Cardiac fibroblast (primary cell): ENCODE measurements at regions not wholly inside any gene's neighbourhood (a gene's known extent, or its start where the extent isn't known, plus 50 kb on each side); places are given as distances from the start of the nearest gene placed in this dataset.

ENCODE experiments used
- DNase-seq, 2 donors: peaks; one replicate each; pipeline versions ENCODE4 v3.0.0 to v3.0.0-alpha.2; 2010; ENCODE audit warnings: low read depth in 2 of 2
- H3K4me3 ChIP-seq, 2 donors: replicated peaks in 1 of 2; 1 replicate in 1 of 2; 2 replicates in 1 of 2; pipeline ENCODE4 v1.5.1; 2011; ENCODE audit warnings: low read depth in 2 of 2, low read length in 2 of 2, mild to moderate bottlenecking in 2 of 2, moderate library complexity in 1 of 2
- CTCF ChIP-seq: IDR thresholded peaks from one replicate; pipeline ENCODE4 v1.5.1; 2011; ENCODE audit warnings: low read depth, mild to moderate bottlenecking, low read length, inconsistent platforms

DNA sequence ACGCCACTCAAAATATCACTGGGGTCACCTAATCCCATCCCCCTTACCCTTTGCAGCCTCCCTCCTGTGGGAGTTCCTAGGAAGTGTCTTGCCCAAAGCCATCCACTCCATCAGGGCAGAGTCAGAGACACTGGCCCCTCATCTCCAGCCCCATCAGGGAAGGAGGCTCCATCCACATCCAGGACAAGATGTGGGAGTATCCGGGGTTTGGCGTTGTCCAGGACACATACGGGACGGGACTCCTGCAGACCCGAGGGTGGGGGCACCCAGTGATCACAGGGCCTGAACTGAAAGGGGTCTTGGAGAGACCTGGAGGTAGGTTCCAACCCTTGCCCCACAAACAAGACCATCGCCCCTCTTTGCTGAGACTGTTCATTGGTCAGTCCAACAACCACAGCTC lies 348.2 kb downstream of the MATN1 start:
- no peak for DNase-seq
- no peak for TF ChIP-seq CTCF
- H3K4me3 ChIP-seq = no peak overlapping the region

GRCh38 chr1:30374400-30375070 lies 348.9 kb downstream of the MATN1 start:
- DNase-seq = no peak
- no peak for TF ChIP-seq CTCF

DNA sequence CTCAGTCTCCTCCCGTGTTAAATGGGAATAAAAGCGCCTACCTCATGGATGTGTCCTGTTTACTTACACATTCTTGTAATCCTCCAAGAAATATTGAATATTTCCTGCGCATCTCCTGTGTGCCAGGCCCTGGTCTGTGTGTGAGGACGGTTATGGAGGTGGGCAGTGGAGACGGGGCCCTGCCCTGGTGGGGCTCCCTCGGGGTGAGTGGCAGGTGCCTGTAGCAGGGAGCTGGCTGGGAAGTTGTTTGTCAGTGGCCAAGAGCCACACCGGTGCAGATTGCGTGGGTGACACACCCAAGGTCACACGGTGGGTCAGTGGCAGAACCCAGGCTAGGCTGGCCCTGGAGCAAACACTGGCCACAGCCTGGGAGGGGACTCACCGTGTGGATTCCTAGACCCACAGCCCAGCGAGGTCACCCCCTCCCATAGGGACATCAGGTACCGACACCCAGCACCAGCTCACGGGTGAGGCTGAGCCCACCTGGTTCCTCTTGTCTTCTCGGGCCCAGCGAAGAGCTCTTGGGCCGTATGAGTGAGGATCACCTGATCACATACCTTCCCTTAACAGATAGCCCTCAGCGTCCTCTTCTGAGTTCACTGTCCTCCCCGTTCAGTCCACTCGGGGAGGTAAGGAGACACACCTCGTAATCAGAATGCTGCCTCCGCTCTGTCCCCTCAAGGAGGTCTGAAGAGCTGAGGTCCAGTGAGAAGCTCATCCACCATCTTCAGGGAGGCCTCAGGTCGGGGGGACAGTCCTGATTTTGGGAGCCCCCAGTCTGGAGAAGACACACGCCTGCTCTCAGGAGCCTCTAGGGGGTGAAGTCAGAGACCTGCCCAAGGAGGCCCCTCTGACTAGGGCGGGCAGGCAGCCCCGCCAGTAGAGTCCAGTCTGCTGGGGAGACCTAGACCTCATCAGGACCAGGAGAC lies 349.6 kb downstream of the MATN1 start:
- no peak overlapping the region for H3K4me3 ChIP-seq
- TF ChIP-seq CTCF = no peak
- no peak for DNase-seq

More at GRCh38 chr1:30374400-30375070, 348.9 kb downstream of the MATN1 start:
- no peak overlapping the region for H3K4me3 ChIP-seq

GRCh38 chr1:30372792-30373433 lies 350.5 kb downstream of the MATN1 start:
- DNase-seq = no peak
- no peak for TF ChIP-seq CTCF
- H3K4me3 ChIP-seq = no peak overlapping the region

DNA sequence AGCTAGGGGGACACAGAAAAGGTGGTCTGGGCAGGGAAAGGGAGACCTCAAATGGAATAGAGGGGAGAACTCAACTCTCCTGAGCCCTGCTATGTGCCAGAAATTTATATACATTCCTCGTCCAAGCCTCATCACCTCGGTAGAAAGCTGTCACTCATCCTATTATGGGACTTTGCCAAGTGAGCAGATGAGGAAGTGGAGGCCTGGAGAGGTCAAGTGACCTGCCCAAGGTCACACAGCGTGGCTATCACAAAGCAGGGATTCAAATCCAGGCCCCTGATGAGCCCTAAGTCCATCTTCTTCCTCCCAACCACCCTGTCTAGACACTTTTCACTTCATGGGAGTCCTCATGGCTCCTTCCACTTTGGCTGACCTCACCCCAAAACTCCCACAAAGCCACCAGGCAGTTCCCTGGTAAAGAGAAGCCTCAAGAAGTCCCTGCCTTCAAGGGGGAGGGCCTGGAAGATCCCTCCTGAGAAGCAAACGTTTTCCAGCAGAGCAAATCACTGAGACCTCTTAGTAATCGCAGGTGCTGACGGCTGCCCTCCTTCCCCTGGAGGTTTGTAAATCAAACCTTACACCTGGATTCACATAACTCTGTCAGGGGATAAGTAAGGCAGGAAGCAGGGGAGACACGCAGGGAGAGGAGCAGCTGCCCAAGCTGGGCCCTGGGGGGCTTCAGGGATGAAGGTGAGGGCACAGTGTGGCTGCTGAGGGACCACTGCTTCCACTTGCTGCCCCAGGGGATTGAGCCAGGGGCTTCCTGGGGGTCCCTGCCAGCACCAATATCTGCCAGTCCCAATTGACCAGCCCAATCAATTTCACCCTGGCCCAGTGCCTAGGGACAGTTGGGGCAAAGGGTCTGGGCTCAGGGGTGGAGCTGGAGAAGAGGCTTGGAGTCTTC lies 351.2 kb downstream of the MATN1 start:
- no peak for TF ChIP-seq CTCF
- H3K4me3 ChIP-seq = no peak overlapping the region

GRCh38 chr1:30371179-30371788 lies 352.1 kb downstream of the MATN1 start:
- H3K4me3 ChIP-seq = no peak overlapping the region
- DNase-seq = no peak
- TF ChIP-seq CTCF = no peak

More for the DNA sequence above, 351.2 kb downstream of the MATN1 start:
- no peak for DNase-seq
